GM23338 (cell line): ENCODE measurements at regions not wholly inside any gene's neighbourhood (a gene's known extent, or its start where the extent isn't known, plus 50 kb on each side); places are given as distances from the start of the nearest gene placed in this dataset.

Experiments used
- ATAC-seq: fragments of 200-7000 bp; cut with Tn5 transposase; 3 replicates; pipeline ENCODE4 v1.9.1; 2020
- DNase-seq: peaks from one replicate; pipeline ENCODE4 v3.0.0-alpha.2; 2015; ENCODE audit warnings: low spot score
- H2AFZ ChIP-seq: fragments of 200-600 bp; sonication (generic); 2 replicates; pipeline ENCODE4 v1.8.0; 2016; ENCODE audit warnings: antibody characterized with exemption, mild to moderate bottlenecking, moderate library complexity
- H3F3A ChIP-seq: fragments of 200-600 bp; sonication (generic); replicated peaks from 2 replicates; pipeline ENCODE4 v1.8.0; 2017; ENCODE audit warnings: antibody characterized with exemption, mixed run types, low read depth
- H3K27ac ChIP-seq: fragments of 200-600 bp; sonication (generic); 2 replicates; pipeline ENCODE4 v1.6.1; 2016; ENCODE audit warnings: low read depth
- H3K27me3 ChIP-seq: fragments of 200-600 bp; sonication (generic); 2 replicates; pipeline ENCODE4 v1.8.0; 2016; ENCODE audit warnings: mild to moderate bottlenecking, mixed run types, moderate library complexity; ENCODE audit not compliant: insufficient read depth
- H3K36me3 ChIP-seq: fragments of 200-600 bp; sonication (generic); 2 replicates; pipeline ENCODE4 v1.8.0; 2016; ENCODE audit warnings: mild to moderate bottlenecking; ENCODE audit not compliant: insufficient read depth
- H3K4me1 ChIP-seq: fragments of 200-600 bp; sonication (generic); 2 replicates; pipeline ENCODE4 v1.8.0; 2016; ENCODE audit warnings: mild to moderate bottlenecking, moderate library complexity; ENCODE audit not compliant: insufficient read depth
- H3K4me2 ChIP-seq: fragments of 200-600 bp; sonication (generic); 2 replicates; pipeline ENCODE4 v1.7.1; 2017; ENCODE audit warnings: mixed run types
- H3K4me3 ChIP-seq: fragments of 200-600 bp; sonication (generic); 2 replicates; pipeline ENCODE4 v1.6.1; 2016; ENCODE audit warnings: mixed run types
- H3K79me2 ChIP-seq: fragments of 200-600 bp; sonication (generic); replicated peaks from 2 replicates; pipeline ENCODE4 v1.8.0; 2017; ENCODE audit warnings: mild to moderate bottlenecking; ENCODE audit not compliant: insufficient read depth
- H3K9me2 ChIP-seq: fragments of 200-600 bp; sonication (generic); 2 replicates; pipeline ENCODE4 v1.8.0; 2017; ENCODE audit not compliant: insufficient read depth
- H4K20me1 ChIP-seq: fragments of 200-600 bp; sonication (generic); replicated peaks from 2 replicates; pipeline ENCODE4 v1.8.0; 2017; ENCODE audit warnings: mild to moderate bottlenecking; ENCODE audit not compliant: insufficient read depth
- H3K27ac Mint-ChIP-seq: 2 replicates; pipeline ENCODE4 v1.8.0; 2020; ENCODE audit warnings: inconsistent platforms, mild to moderate bottlenecking, moderate library complexity, mixed read lengths
- H3K27me3 Mint-ChIP-seq: 3 replicates; pipeline ENCODE4 v1.8.0; 2022; ENCODE audit warnings: low read depth, mild to moderate bottlenecking, moderate library complexity, mixed read lengths, inconsistent platforms; ENCODE audit not compliant: insufficient read depth, poor library complexity
- H3K36me3 Mint-ChIP-seq: 3 replicates; pipeline ENCODE4 v1.8.0; 2021; ENCODE audit warnings: low read depth, mild to moderate bottlenecking, inconsistent platforms, moderate library complexity, mixed read lengths
- H3K4me1 Mint-ChIP-seq: 3 replicates; pipeline ENCODE4 v1.8.0; 2020; ENCODE audit warnings: mild to moderate bottlenecking, inconsistent platforms, mixed read lengths
- H3K4me3 Mint-ChIP-seq: 3 replicates; pipeline ENCODE4 v1.8.0; 2021; ENCODE audit warnings: moderate library complexity, mild to moderate bottlenecking, inconsistent platforms, mixed read lengths
- H3K9me3 Mint-ChIP-seq: 3 replicates; pipeline ENCODE4 v1.8.0; 2020; ENCODE audit warnings: moderate library complexity, mild to moderate bottlenecking, inconsistent platforms, mixed read lengths
- CREB1 ChIP-seq: fragments of 250-450 bp; sonication (Bioruptor Pico); IDR thresholded peaks from 2 replicates; pipeline ENCODE4 v1.5.0; 2020; ENCODE audit warnings: low read depth, mild to moderate bottlenecking, moderate library complexity
- POLR2AphosphoS5 ChIP-seq: IDR thresholded peaks from 2 replicates; pipeline ENCODE4 v1.6.1; 2016; ENCODE audit warnings: antibody characterized with exemption, low read depth
- STAT1 ChIP-seq: IDR thresholded peaks from one replicate; pipeline ENCODE4 v1.6.1; 2016; ENCODE audit warnings: antibody characterized with exemption; ENCODE audit not compliant: unreplicated experiment
- ZNF331 ChIP-seq: fragments of 250-450 bp; sonication (Bioruptor Pico); IDR thresholded peaks from 2 replicates; pipeline ENCODE4 v1.5.0; 2020; ENCODE audit warnings: low read depth, mild to moderate bottlenecking, moderate library complexity
- TF ChIP-seq, protein P1 (sequence below): fragments of 250-450 bp; sonication (Bioruptor Pico); IDR thresholded peaks from 2 replicates; pipeline ENCODE4 v1.5.0; 2020; ENCODE audit warnings: mild to moderate bottlenecking, moderate library complexity
- TF ChIP-seq, protein P2 (sequence below): IDR thresholded peaks from one replicate; pipeline ENCODE4 v1.6.1; 2018; ENCODE audit warnings: antibody characterized with exemption; ENCODE audit not compliant: unreplicated experiment
- TF ChIP-seq, protein P3 (sequence below), 2 experiments: fragments of 200-600 bp in 1 of 2; sonication (generic) in 1 of 2; conservative IDR thresholded peaks; 2 replicates each; pipeline versions ENCODE4 v1.5.1 to v1.6.1; 2016 to 2017; ENCODE audit warnings: antibody characterized with exemption in 2 of 2, low read depth in 2 of 2, mild to moderate bottlenecking in 2 of 2, moderate library complexity in 1 of 2
- TF ChIP-seq, protein P4 (sequence below): IDR thresholded peaks from 2 replicates; pipeline ENCODE4 v1.6.1; 2016; ENCODE audit warnings: antibody characterized with exemption

- TF ChIP-seq, protein P1, sequence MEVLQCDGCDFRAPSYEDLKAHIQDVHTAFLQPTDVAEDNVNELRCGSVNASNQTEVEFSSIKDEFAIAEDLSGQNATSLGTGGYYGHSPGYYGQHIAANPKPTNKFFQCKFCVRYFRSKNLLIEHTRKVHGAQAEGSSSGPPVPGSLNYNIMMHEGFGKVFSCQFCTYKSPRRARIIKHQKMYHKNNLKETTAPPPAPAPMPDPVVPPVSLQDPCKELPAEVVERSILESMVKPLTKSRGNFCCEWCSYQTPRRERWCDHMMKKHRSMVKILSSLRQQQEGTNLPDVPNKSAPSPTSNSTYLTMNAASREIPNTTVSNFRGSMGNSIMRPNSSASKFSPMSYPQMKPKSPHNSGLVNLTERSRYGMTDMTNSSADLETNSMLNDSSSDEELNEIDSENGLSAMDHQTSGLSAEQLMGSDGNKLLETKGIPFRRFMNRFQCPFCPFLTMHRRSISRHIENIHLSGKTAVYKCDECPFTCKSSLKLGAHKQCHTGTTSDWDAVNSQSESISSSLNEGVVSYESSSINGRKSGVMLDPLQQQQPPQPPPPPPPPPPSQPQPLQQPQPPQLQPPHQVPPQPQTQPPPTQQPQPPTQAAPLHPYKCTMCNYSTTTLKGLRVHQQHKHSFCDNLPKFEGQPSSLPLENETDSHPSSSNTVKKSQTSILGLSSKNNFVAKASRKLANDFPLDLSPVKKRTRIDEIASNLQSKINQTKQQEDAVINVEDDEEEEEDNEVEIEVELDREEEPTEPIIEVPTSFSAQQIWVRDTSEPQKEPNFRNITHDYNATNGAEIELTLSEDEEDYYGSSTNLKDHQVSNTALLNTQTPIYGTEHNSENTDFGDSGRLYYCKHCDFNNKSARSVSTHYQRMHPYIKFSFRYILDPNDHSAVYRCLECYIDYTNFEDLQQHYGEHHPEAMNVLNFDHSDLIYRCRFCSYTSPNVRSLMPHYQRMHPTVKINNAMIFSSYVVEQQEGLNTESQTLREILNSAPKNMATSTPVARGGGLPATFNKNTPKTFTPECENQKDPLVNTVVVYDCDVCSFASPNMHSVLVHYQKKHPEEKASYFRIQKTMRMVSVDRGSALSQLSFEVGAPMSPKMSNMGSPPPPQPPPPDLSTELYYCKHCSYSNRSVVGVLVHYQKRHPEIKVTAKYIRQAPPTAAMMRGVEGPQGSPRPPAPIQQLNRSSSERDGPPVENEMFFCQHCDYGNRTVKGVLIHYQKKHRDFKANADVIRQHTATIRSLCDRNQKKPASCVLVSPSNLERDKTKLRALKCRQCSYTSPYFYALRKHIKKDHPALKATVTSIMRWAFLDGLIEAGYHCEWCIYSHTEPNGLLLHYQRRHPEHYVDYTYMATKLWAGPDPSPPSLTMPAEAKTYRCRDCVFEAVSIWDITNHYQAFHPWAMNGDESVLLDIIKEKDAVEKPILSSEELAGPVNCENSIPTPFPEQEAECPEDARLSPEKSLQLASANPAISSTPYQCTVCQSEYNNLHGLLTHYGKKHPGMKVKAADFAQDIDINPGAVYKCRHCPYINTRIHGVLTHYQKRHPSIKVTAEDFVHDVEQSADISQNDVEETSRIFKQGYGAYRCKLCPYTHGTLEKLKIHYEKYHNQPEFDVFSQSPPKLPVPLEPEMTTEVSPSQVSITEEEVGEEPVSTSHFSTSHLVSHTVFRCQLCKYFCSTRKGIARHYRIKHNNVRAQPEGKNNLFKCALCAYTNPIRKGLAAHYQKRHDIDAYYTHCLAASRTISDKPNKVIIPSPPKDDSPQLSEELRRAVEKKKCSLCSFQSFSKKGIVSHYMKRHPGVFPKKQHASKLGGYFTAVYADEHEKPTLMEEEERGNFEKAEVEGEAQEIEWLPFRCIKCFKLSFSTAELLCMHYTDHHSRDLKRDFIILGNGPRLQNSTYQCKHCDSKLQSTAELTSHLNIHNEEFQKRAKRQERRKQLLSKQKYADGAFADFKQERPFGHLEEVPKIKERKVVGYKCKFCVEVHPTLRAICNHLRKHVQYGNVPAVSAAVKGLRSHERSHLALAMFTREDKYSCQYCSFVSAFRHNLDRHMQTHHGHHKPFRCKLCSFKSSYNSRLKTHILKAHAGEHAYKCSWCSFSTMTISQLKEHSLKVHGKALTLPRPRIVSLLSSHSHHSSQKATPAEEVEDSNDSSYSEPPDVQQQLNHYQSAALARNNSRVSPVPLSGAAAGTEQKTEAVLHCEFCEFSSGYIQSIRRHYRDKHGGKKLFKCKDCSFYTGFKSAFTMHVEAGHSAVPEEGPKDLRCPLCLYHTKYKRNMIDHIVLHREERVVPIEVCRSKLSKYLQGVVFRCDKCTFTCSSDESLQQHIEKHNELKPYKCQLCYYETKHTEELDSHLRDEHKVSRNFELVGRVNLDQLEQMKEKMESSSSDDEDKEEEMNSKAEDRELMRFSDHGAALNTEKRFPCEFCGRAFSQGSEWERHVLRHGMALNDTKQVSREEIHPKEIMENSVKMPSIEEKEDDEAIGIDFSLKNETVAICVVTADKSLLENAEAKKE (CRISPR knock-in tag), result no peak
- H3K4me3 ChIP-seq, result no peak overlapping the region
- H3K4me1 Mint-ChIP-seq, result no peaks in the 10 kb centered on the region
- no peaks in the 10 kb centered on the region for H3K27me3 ChIP-seq
- H3K9me3 Mint-ChIP-seq, result no peaks in the 10 kb centered on the region
- H3K36me3 ChIP-seq, result no peaks in the 10 kb centered on the region
- no peaks in the 10 kb centered on the region for H3F3A ChIP-seq
- no peak overlapping the region for H3K4me3 Mint-ChIP-seq
- no peaks in the 10 kb centered on the region for H3K9me2 ChIP-seq
- no peak overlapping the region for H2AFZ ChIP-seq
- no peaks in the 10 kb centered on the region for H3K36me3 Mint-ChIP-seq
- no peaks in the 10 kb centered on the region for H4K20me1 ChIP-seq
- H3K4me2 ChIP-seq, result no peak overlapping the region
- H3K4me1 ChIP-seq, result no peaks in the 10 kb centered on the region
- ATAC-seq (no peak), DNase-seq (no peak)
- no peak overlapping the region for H3K27ac Mint-ChIP-seq
- no peaks in the 10 kb centered on the region for H3K27me3 Mint-ChIP-seq
- H3K79me2 ChIP-seq, result no peaks in the 10 kb centered on the region
- no peak overlapping the region for H3K27ac ChIP-seq
Measured at GRCh38 chr10:43701295-43701694, 52.6 kb upstream of the ZNF32 start.

- no peaks in the 10 kb centered on the region for H3K4me1 Mint-ChIP-seq
- no peak overlapping the region for H3K4me3 Mint-ChIP-seq
- Histone ChIP-seq H4K20me1 (no peaks in the 10 kb centered on the region), H3K4me1 (no peaks in the 10 kb centered on the region), H2AFZ (no peak overlapping the region), H3K27ac (no peak overlapping the region), H3K36me3 (no peaks in the 10 kb centered on the region), H3K27me3 (no peaks in the 10 kb centered on the region), H3K4me2 (no peak overlapping the region), H3K79me2 (no peaks in the 10 kb centered on the region), H3K9me2 (no peaks in the 10 kb centered on the region), H3K4me3 (no peak overlapping the region), H3F3A (no peaks in the 10 kb centered on the region)
- H3K27ac Mint-ChIP-seq, result no peak overlapping the region
- DNase-seq, result no peak
- ATAC-seq, result no peak
- TF ChIP-seq CREB1 (CRISPR knock-in tag) (no peak), STAT1 (no peak), POLR2AphosphoS5 (no peak), ZNF331 (CRISPR knock-in tag) (no peak)
- TF ChIP-seq, protein P2, sequence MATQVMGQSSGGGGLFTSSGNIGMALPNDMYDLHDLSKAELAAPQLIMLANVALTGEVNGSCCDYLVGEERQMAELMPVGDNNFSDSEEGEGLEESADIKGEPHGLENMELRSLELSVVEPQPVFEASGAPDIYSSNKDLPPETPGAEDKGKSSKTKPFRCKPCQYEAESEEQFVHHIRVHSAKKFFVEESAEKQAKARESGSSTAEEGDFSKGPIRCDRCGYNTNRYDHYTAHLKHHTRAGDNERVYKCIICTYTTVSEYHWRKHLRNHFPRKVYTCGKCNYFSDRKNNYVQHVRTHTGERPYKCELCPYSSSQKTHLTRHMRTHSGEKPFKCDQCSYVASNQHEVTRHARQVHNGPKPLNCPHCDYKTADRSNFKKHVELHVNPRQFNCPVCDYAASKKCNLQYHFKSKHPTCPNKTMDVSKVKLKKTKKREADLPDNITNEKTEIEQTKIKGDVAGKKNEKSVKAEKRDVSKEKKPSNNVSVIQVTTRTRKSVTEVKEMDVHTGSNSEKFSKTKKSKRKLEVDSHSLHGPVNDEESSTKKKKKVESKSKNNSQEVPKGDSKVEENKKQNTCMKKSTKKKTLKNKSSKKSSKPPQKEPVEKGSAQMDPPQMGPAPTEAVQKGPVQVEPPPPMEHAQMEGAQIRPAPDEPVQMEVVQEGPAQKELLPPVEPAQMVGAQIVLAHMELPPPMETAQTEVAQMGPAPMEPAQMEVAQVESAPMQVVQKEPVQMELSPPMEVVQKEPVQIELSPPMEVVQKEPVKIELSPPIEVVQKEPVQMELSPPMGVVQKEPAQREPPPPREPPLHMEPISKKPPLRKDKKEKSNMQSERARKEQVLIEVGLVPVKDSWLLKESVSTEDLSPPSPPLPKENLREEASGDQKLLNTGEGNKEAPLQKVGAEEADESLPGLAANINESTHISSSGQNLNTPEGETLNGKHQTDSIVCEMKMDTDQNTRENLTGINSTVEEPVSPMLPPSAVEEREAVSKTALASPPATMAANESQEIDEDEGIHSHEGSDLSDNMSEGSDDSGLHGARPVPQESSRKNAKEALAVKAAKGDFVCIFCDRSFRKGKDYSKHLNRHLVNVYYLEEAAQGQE, result no peak
- TF ChIP-seq, protein P3, sequence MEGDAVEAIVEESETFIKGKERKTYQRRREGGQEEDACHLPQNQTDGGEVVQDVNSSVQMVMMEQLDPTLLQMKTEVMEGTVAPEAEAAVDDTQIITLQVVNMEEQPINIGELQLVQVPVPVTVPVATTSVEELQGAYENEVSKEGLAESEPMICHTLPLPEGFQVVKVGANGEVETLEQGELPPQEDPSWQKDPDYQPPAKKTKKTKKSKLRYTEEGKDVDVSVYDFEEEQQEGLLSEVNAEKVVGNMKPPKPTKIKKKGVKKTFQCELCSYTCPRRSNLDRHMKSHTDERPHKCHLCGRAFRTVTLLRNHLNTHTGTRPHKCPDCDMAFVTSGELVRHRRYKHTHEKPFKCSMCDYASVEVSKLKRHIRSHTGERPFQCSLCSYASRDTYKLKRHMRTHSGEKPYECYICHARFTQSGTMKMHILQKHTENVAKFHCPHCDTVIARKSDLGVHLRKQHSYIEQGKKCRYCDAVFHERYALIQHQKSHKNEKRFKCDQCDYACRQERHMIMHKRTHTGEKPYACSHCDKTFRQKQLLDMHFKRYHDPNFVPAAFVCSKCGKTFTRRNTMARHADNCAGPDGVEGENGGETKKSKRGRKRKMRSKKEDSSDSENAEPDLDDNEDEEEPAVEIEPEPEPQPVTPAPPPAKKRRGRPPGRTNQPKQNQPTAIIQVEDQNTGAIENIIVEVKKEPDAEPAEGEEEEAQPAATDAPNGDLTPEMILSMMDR (conservative IDR thresholded peaks at IDR 0.05; ENCODE audit: low read depth in 2 of 2), result no peak
- TF ChIP-seq, protein P4, sequence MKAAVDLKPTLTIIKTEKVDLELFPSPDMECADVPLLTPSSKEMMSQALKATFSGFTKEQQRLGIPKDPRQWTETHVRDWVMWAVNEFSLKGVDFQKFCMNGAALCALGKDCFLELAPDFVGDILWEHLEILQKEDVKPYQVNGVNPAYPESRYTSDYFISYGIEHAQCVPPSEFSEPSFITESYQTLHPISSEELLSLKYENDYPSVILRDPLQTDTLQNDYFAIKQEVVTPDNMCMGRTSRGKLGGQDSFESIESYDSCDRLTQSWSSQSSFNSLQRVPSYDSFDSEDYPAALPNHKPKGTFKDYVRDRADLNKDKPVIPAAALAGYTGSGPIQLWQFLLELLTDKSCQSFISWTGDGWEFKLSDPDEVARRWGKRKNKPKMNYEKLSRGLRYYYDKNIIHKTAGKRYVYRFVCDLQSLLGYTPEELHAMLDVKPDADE, result no peak
- no peaks in the 10 kb centered on the region for H3K27me3 Mint-ChIP-seq
- no peaks in the 10 kb centered on the region for H3K9me3 Mint-ChIP-seq
- H3K36me3 Mint-ChIP-seq, result no peaks in the 10 kb centered on the region
Measured at GRCh38 chr10:43700306-43700705, 51.6 kb upstream of the ZNF32 start.
